ENCODE measurements at regions not wholly inside any gene's neighbourhood (a gene's known extent, or its start where the extent isn't known, plus 50 kb on each side); places are given as distances from the start of the nearest gene placed in this dataset.

DNA sequence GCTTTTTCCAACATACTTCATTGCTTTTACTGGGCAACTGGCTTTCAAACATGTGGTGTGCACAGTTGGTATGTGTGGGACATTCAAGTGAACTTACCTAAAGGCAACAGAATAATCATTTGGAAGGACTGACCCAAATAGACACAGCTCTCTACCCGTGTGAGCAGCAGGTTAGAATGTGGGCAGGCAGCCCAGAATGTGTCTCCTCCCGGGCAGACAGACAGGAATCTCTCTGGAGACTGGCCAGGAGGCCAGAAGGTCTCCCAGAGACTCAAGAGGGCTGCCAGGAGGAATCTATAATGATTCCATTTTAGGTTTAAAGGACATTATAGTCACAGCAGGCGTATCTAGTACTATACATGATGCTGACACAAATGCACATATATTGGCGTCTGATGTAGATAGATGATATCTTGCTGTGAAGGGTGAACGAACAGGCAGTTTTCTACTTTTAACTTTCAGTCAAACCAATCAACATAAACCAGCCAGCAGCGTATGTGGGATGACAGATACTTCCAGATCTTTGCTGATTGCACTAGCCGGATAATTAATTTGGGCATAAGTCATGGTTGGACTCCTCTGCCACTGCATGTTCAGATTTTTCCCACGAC, 297.4 kb upstream of the ZNF608 start:
- CTCF ChIA-PET: no interaction called here
- no peak for DNase-seq

DNA sequence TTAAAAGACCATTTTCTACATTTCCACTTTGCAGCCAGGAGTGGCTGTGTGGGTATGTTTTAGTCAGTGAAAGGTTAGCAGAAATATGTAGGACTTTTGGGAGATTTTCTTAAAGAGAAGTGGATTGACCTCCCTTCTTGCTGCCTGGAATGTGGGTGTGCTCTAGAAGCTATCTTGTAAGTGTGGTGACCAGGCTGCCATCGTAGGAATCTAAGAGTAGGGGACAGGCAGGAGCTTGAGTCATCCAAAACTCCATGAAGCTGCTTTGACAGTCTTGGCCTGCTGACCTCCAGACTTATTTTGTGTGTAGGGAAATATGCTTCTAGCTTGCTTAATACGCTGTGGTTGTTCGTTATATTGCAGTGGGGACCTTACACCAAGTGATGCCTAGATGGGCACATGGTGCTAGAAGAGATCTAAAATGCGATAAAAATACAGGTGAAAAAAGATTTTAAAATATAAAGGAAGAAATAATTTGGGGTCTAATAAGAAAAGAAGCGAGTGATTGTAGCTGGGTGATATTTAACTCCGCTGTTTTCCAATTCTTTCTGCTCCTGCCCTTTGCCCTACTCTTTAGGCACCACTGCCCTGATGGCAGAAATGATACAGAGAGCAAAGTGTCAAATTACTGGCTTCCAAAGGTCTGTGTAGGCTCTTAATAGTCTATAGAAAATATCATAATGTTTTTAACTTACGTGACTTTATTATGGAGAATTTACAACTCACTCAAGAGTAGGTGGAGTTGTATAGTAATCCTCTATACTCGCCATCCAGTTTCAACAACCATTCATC, 298.2 kb upstream of the ZNF608 start:
- CTCF ChIA-PET: no interaction called here

More for the DNA sequence above, 297.4 kb upstream of the ZNF608 start:
- Mint-ChIP-seq H3K27ac (no peak overlapping the region), H3K4me3 (no peak overlapping the region), H3K9me3 (peaks cover 2% of the 10 kb centered on the region), H3K27me3 (no peaks in the 10 kb centered on the region), H3K4me1 (no peaks in the 10 kb centered on the region), H3K36me3 (no peaks in the 10 kb centered on the region)

DNA sequence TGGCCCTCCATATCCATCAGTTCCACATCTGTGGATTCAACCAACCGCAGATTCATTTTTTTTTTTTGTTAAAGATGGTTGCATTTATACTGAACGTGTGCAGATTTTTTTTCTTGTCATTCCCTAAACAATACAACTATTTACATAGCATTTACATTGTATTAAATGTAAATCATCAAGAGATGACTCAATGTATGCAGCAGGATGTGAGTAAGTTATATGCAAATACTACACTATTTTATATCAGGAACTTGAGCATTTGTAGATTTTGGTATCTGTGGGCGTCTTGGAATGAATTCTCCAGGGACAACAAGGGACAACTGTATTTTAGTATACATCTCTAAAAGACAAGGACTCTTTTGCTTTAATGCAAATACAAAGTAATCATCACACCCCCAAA, 299.2 kb upstream of the ZNF608 start:
- no peaks in the 10 kb centered on the region for H3K27me3 Mint-ChIP-seq
- no peaks in the 10 kb centered on the region for H3K4me1 Mint-ChIP-seq
- no peak for DNase-seq
- H3K9me3 Mint-ChIP-seq: peaks cover 2% of the 10 kb centered on the region
- CTCF ChIA-PET: no interaction called here
- H3K27ac Mint-ChIP-seq: no peak overlapping the region
- no peak overlapping the region for H3K4me3 Mint-ChIP-seq
- H3K36me3 Mint-ChIP-seq: no peaks in the 10 kb centered on the region

More for the DNA sequence above, 298.2 kb upstream of the ZNF608 start:
- no peaks in the 10 kb centered on the region for H3K27me3 Mint-ChIP-seq
- H3K27ac Mint-ChIP-seq: no peak overlapping the region
- peaks cover 2% of the 10 kb centered on the region for H3K9me3 Mint-ChIP-seq
- no peak overlapping the region for H3K4me3 Mint-ChIP-seq
- H3K36me3 Mint-ChIP-seq: no peaks in the 10 kb centered on the region
- DNase-seq: no peak
- H3K4me1 Mint-ChIP-seq: no peaks in the 10 kb centered on the region

DNA sequence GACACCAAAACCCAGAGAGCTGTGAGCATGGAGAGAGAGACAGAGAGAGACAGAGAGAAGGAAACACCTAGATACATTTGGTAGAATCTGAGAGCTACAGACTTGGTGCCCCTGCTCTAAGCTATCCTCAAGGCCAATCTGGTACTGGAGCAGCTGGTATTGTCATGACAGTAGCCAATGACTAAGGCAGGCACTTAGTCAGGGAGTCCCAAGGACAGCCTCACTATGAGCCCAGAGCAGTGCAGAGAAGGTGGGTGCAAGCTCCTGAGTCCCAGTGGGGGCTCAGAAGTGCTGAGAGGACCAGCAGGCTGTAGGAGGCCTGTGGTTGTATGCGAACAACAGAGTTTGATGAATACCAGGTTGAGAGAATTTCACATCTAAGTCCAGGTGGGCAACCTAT, 300.4 kb upstream of the ZNF608 start:
- Mint-ChIP-seq H3K27ac (no peak overlapping the region), H3K4me1 (no peaks in the 10 kb centered on the region), H3K9me3 (peaks cover 2% of the 10 kb centered on the region), H3K4me3 (no peak overlapping the region), H3K27me3 (no peaks in the 10 kb centered on the region), H3K36me3 (no peaks in the 10 kb centered on the region)
- CTCF ChIA-PET: no interaction called here
- DNase-seq: no peak

DNA sequence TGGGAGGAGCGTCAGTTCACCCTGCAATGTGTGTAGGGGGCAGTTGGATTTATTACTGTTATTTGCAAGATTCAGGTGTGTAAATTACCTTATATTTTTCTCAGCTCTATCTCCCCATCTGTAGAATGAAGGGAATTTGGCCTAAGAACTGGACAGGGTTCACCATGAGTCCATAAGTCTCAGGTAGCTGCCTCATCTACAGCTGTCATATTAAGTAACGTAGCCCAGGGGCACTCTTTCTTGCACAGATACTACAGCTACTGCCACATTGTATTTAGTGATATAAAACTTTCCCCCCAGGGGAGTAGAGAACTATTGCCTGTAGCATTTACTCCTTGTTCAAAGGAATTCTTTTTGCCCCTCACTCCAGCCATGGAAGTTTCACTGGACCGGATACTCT, 301.4 kb upstream of the ZNF608 start:
- Mint-ChIP-seq H3K4me3 (no peak overlapping the region), H3K4me1 (no peaks in the 10 kb centered on the region), H3K9me3 (peaks cover 6% of the 10 kb centered on the region), H3K36me3 (no peaks in the 10 kb centered on the region), H3K27me3 (no peaks in the 10 kb centered on the region), H3K27ac (no peak overlapping the region)
- DNase-seq: no peak
- CTCF ChIA-PET: no interaction called here

DNA sequence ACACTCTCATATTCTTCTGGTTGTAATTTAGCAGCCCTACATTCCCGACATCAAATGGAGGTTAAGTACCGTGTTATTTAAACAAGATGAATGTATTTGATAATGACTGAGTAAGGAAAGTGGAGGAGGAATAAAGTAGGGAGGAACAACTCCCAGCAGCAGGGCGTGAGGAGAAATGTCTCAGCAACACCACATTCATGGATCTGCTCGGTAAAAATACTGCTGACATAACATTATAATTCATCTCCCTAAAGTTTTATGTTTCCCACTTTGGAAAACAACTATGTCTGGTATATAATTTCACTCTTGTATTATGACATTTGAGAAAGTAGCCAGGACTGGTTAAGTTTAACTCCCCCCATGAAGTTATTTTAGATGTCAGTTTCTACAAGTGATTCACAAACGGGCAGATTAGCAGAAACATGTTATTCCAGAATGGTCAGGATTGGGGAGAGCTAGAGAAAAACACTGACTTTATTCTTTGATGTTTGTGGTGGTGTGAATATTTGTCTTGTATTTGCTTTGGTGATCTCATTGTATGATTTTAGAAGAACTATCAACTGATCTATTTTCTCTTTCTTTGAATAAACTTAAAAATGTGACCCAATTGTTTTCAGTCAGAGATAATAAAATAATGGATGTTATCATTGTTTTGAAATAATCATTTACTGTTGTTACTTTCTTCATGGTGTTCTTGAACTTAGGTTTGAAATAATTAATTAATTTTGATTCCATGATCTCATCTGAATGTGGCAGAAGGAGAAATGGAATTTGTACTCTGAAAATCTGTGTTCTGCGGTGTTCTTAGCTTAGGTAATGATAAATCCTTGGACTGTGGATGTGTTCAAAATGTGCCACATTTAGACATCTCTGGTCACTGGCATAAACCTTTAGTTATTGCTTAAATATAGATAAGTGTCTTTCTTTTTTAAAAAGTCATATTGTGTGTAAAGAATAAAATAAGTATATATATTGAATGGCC, 303.6 kb upstream of the ZNF608 start:
- DNase-seq: no peak
- H3K9me3 Mint-ChIP-seq: peaks cover 6% of the 10 kb centered on the region
- no peaks in the 10 kb centered on the region for H3K4me1 Mint-ChIP-seq
- no peak overlapping the region for H3K27ac Mint-ChIP-seq
- no peaks in the 10 kb centered on the region for H3K27me3 Mint-ChIP-seq
- no peaks in the 10 kb centered on the region for H3K36me3 Mint-ChIP-seq
- CTCF ChIA-PET: no interaction called here
- H3K4me3 Mint-ChIP-seq: no peak overlapping the region

DNA sequence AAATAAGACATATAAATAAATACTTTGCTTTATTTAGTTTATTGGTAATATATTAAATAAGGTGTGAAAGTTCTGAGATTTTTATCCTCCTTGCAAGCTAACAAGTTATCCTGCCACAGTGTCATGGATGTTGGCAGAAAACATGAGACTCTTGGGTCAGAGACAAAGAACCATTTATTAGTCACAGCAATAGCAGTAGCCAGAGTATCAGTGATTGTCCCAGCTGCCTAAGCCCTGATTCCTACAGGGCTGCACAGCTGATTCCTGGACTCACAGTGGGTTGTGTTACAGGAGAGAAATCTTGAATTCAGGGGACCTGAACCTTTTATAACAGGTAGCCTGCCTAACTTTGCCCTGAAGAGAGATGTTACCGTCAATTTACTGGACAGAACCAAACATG, 304.5 kb upstream of the ZNF608 start:
- no peak for DNase-seq
- H3K9me3 Mint-ChIP-seq: peaks cover 6% of the 10 kb centered on the region
- H3K36me3 Mint-ChIP-seq: no peaks in the 10 kb centered on the region
- no peak overlapping the region for H3K4me3 Mint-ChIP-seq
- CTCF ChIA-PET: no interaction called here
- H3K27me3 Mint-ChIP-seq: no peaks in the 10 kb centered on the region
- no peak overlapping the region for H3K27ac Mint-ChIP-seq
- H3K4me1 Mint-ChIP-seq: no peaks in the 10 kb centered on the region

DNA sequence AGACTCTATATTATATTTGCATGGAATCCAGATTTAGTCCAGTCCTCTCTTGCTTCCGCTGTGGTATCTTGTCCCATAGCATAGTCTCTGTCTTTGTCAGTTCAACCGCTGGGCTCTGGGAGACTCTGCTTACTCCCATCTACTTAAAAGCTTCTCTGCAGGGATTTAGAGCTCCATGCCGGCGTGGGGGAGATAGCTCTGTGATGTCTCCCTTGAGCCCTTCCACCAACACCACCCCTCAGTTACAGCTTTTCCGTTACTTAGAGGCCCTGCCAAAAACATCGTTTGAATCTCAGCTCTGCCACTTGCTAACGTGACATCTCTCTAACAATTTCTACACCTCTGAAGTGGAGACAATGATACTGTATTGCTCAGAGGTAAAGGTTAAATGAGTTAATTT, 306.1 kb upstream of the ZNF608 start:
- H3K4me3 Mint-ChIP-seq: no peak overlapping the region
- no peaks in the 10 kb centered on the region for H3K4me1 Mint-ChIP-seq
- H3K27me3 Mint-ChIP-seq: no peaks in the 10 kb centered on the region
- no peak for DNase-seq
- H3K36me3 Mint-ChIP-seq: no peaks in the 10 kb centered on the region
- CTCF ChIA-PET: no interaction called here
- H3K9me3 Mint-ChIP-seq: peaks cover 4% of the 10 kb centered on the region
- no peak overlapping the region for H3K27ac Mint-ChIP-seq

DNA sequence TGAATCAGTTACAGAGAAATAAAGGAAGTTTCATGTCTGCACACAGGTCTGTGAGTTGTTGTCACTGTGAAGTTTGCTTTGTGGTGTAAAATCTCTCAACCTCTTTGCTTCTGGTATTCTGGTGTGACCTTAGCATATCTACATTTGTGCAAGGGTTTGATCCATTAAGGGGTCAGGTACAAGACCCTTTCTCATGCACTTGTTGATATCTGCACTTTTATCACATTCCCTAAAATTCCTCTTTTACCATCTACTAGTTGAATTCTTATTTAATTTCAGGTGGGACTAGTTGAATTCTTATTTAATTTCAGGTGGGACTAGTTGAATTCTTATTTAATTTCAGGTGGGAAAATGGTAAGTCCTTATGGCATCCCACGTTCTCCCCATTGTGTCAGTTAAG, 306.7 kb upstream of the ZNF608 start:
- CTCF ChIA-PET: no interaction called here
- no peak overlapping the region for H3K27ac Mint-ChIP-seq
- H3K9me3 Mint-ChIP-seq: peaks cover 4% of the 10 kb centered on the region
- no peak for DNase-seq
- no peaks in the 10 kb centered on the region for H3K36me3 Mint-ChIP-seq
- H3K27me3 Mint-ChIP-seq: no peaks in the 10 kb centered on the region
- no peak overlapping the region for H3K4me3 Mint-ChIP-seq
- H3K4me1 Mint-ChIP-seq: no peaks in the 10 kb centered on the region

DNA sequence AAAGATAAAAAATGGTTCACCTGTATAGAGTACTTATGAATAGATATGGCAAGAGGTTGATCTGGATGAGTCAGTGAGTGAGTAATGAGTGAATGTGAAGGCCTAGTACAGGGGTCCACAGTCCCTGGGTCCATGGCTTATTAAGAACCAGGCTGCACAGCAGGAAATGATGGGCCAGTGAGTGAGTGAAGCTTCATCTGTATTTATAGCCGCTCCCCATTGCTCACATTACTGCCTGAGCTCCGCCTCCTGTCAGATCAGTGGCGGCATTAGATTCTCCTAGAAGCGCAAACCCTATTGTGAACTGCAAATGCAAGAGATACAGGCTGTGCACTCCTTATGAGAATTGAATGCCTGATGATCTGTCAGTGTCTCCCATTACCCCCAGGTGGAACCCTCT, 307.7 kb upstream of the ZNF608 start:
- Mint-ChIP-seq H3K9me3 (peaks cover 4% of the 10 kb centered on the region), H3K4me3 (no peak overlapping the region), H3K4me1 (no peaks in the 10 kb centered on the region), H3K27me3 (no peaks in the 10 kb centered on the region), H3K27ac (no peak overlapping the region), H3K36me3 (no peaks in the 10 kb centered on the region)
- CTCF ChIA-PET: no interaction called here
- no peak for DNase-seq

DNA sequence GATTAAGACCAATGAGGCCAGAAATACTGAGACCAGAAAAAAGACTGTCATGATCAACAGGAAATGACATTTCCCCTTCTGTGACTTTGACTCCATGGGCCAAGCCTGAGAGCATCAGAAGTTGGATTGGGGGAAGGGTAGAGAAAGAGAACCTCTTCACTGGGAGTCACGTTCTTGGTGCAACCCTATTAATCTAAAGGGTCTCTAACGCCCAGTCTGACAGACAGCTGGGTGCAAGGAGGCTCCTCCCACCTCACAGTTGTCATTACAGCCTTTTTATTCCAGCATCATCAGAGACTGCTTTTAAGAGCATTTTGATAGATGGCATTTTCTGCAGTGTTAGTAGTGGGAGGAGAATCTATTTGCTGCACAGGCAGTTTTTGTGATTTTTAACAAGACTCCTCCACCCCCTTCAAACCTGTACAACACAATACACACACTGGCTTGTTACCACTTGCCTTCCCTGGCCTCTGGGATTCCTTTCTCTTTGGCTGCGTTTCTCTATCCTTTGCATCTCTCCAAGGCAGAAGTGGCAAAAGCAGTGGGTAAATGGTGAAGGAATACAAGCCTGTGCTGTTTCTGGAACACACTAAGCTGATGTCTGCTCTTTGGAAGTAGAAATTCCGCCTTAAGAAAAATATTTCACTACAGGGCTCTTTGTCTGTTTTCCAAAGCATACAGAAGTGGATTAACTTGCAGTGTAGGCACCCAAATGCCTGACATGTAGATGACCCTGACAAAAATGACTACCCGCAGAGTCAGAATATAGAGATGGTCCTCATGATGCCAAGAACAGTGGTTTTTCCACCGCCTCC, 310.4 kb upstream of the ZNF608 start:
- DNase-seq: no peak
- H3K4me3 Mint-ChIP-seq: no peak overlapping the region
- H3K27me3 Mint-ChIP-seq: no peaks in the 10 kb centered on the region
- H3K4me1 Mint-ChIP-seq: no peaks in the 10 kb centered on the region
- H3K36me3 Mint-ChIP-seq: no peaks in the 10 kb centered on the region
- peaks cover 13% of the 10 kb centered on the region for H3K9me3 Mint-ChIP-seq
- CTCF ChIA-PET: no interaction called here
- no peak overlapping the region for H3K27ac Mint-ChIP-seq

DNA sequence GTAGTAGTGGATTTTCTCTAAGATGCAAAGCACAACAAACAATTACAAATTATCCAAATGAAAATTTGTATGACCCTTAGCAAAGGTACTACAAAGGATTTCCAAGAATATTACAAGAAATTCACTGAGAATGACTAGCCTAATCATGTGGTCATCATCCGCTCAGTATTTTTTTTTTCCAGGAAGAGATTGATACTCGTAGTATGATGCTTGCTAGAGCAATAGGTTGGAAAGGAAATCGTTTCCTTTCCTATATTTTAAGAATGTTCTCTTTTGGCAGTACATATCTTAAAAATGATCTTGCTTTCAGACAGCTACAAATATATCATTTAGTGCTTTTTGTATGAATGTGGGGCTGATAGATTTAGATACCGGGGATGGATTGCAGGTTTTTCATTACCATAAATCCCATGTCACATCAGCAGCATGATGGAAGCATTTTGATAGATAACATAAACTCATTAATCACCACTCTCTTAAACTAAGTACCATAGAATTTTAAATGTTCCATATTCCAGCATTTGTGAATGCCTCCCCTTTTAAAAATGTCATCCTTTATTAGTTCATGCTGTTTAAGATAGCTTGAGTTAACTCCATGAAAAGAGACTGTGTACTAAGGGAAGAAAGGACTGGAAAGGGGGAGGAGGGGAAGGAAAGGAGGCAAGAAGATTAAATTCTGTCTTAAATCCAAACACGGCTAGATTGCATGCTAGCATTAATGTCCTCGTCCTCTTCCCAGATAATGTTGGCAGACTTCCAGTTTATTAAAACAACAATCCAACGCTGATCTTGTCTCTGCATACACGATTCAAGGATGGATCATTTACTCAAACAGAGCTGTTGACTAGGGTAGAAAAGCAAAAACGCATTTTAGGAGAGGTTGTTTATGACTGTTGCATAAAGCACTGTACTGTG, 311.7 kb upstream of the ZNF608 start:
- Mint-ChIP-seq H3K27me3 (no peaks in the 10 kb centered on the region), H3K36me3 (no peaks in the 10 kb centered on the region), H3K4me1 (no peaks in the 10 kb centered on the region), H3K9me3 (peaks cover 9% of the 10 kb centered on the region), H3K4me3 (no peak overlapping the region), H3K27ac (no peak overlapping the region)
- CTCF ChIA-PET: no interaction called here
- no peak for DNase-seq

DNA sequence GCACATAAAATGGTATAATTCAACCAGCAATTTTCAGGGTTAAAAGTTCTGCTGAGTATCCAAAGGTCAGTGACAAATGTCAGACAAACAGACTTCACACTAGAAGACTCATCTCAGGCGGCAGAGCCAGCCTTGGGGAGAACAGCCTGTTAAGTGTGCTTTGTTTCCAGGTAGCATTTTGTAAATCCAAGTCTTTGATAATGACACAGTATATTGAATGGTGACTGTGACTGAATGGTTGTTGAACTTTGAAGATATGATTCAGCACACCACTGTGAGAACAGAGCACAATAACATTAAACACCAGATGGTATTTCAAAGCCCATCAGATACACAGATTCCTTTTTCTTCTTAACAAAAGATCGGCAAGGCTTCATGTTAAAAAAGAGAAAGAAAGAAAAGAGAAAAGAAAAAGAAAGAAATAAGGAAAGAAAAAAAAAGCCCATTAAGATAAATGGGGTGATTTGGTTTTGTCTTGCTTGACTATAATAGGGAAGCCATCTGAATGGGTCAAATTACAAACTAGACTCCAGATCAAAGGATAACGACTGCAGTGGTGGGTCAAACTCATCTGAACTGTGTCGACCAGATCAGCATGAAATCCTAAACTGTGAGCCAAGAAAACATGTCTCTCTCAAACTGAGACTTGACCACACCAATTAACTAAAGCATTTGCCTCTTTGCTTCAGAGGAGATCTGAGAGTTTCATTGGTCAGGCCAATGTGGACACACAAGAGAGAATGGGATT, 313.0 kb upstream of the ZNF608 start:
- Mint-ChIP-seq H3K9me3 (peaks cover 9% of the 10 kb centered on the region), H3K36me3 (no peaks in the 10 kb centered on the region), H3K4me1 (no peaks in the 10 kb centered on the region), H3K27ac (no peak overlapping the region), H3K4me3 (no peak overlapping the region), H3K27me3 (no peaks in the 10 kb centered on the region)
- DNase-seq: no peak
- CTCF ChIA-PET: no interaction called here
